Hepatocyte (in vitro differentiated cells): ENCODE measurements at regions not wholly inside any gene's neighbourhood (a gene's known extent, or its start where the extent isn't known, plus 50 kb on each side); places are given as distances from the start of the nearest gene placed in this dataset.

Experiments used
- CTCF ChIP-seq: fragments of 200-600 bp; sonication (generic); IDR thresholded peaks from 2 replicates; pipeline ENCODE4 v1.5.1; 2016; ENCODE audit warnings: antibody characterized with exemption, mild to moderate bottlenecking; ENCODE audit not compliant: poor library complexity
- EZH2 ChIP-seq: fragments of 200-600 bp; sonication (generic); IDR thresholded peaks from 2 replicates; pipeline ENCODE4 v1.6.1; 2016; ENCODE audit warnings: antibody characterized with exemption, mild to moderate bottlenecking, borderline replicate concordance
- EZH2phosphoT487 ChIP-seq: fragments of 200-600 bp; sonication (generic); IDR thresholded peaks from one replicate; pipeline ENCODE4 v1.6.1; 2018; ENCODE audit warnings: antibody characterized with exemption, mild to moderate bottlenecking, low read depth, moderate library complexity; ENCODE audit not compliant: unreplicated experiment, severe bottlenecking

- TF ChIP-seq EZH2 (no peak), CTCF (no peak), EZH2phosphoT487 (no peak)
Measured at GRCh38 chr12:127823801-127824200, 443.2 kb upstream of the TMEM132C start.
